ENCODE measurements at regions not wholly inside any gene's neighbourhood (a gene's known extent, or its start where the extent isn't known, plus 50 kb on each side); places are given as distances from the start of the nearest gene placed in this dataset.

DNA sequence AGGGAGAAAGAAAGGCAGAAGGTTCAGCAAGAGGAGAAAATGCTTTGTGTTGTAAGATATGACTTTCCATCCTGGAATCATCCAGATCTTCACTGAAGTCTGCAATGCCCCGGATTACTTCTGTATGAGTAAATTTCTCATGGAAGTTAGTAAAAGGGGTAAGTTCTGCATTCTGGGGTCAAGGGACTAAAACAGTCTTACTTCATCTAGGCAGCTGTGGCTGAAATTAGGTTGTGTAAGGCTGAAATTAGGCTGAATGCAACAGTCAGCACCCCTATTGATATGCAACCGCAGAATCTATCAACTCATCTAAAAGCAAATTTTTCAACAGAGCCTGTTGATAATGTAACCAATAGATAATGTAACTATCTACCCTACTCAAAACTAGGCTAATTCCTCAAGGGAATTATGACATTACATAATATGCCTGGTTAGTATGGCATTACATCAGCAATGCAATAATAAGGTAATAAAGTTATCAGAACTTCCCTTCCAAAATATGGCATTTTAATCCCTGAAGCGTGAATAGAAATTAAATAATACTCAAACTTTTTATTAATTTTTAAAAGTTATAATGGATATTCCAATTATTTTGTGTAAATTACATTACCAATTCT is 671.7 kb upstream of the CITED2 start:
- TF ChIP-seq, protein P1, sequence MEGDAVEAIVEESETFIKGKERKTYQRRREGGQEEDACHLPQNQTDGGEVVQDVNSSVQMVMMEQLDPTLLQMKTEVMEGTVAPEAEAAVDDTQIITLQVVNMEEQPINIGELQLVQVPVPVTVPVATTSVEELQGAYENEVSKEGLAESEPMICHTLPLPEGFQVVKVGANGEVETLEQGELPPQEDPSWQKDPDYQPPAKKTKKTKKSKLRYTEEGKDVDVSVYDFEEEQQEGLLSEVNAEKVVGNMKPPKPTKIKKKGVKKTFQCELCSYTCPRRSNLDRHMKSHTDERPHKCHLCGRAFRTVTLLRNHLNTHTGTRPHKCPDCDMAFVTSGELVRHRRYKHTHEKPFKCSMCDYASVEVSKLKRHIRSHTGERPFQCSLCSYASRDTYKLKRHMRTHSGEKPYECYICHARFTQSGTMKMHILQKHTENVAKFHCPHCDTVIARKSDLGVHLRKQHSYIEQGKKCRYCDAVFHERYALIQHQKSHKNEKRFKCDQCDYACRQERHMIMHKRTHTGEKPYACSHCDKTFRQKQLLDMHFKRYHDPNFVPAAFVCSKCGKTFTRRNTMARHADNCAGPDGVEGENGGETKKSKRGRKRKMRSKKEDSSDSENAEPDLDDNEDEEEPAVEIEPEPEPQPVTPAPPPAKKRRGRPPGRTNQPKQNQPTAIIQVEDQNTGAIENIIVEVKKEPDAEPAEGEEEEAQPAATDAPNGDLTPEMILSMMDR (IDR thresholded peaks at IDR 0.05; ENCODE audit: insufficient read depth, low read length, poor library complexity, severe bottlenecking): no peak
- no peak for TF ChIP-seq EZH2phosphoT487 (conservative IDR thresholded peaks at IDR 0.05; ENCODE audit: low read length)
